ENCODE measurements at regions not wholly inside any gene's neighbourhood (a gene's known extent, or its start where the extent isn't known, plus 50 kb on each side); places are given as distances from the start of the nearest gene placed in this dataset.
A peak's percentile ranks its signal among the peaks of the same experiment; 100 is the strongest.
"Not testable (repeated sequence)": the region's sequence is repeated elsewhere in the genome, so short reads cannot be mapped to it uniquely, and the experiment has no call there.

DNA sequence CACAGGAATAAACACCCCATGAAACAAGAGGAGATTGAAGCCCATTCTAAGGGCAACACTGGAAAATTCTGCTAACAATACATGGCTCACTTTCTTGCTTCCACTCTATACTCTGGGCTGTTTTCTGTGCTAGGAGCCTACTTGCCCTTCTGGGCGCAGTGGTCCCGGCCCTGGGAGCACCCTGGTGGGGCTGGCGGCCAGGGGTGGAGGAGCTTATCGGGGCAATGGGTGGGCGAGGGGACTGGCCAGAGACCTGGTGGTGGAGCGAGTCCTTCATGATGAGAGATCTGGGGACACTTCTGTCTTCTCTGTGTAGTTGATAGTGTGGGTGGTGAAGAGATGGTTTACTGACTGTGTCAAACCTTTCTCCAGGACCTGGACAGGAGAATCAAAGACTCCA is 1128.5 kb downstream of the TBL1XR1 start:
- DNase-seq (ENCODE audit: low read depth): no peak

- DNase-seq (ENCODE audit: low read depth): no peak
Measured at GRCh38 chr3:176058856-176059255, 1138.4 kb downstream of the TBL1XR1 start.

DNA sequence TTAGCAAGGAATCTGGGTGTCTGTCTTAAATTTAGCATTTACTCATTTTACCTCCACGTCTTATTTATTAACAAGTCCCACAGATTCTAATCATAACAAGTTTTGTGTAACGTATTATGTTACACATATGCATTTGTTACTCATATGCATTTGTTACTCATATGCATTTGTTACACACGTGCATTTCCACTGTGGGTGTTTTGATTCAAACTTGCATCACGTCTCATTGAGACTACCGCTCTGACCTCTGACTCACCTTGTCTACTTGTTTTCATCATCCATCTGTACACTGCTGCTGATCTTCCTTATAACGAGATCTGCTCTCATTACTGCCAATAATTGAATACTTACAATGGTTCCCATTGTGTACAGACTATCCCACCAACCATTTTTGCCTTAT is 1141.4 kb downstream of the TBL1XR1 start:
- DNase-seq (ENCODE audit: low read depth): no peak

GRCh38 chr3:176051766-176052165 is 1145.5 kb downstream of the TBL1XR1 start:
- no peak for DNase-seq (ENCODE audit: low read depth)

- no peak for DNase-seq (ENCODE audit: low read depth)
Measured at GRCh38 chr3:176046703-176047102, 1150.6 kb downstream of the TBL1XR1 start.

- DNase-seq (ENCODE audit: low read depth): peak; percentile 16
Measured at GRCh38 chr3:176041812-176042211, 1155.5 kb downstream of the TBL1XR1 start.

DNA sequence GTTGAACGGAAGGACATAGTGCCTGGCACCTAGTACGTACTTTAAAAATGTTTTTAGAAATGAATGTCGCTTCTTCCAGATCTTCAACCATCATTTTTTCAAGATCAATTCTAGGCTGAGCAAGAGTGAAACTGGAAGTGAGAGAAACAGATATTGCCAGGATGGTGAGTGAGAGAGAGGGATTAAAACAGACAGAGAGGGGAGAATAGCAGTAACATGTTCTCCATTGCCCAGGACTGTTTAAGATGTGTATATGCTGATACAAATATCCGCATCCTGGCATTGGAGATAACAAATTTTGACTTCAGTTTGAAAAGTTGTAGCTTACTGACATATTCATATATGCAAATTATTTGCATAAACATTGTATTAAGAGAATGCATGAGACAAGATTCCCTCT is 1156.1 kb downstream of the TBL1XR1 start:
- no peak for DNase-seq (ENCODE audit: low read depth)

GRCh38 chr3:176037636-176038035 is 1159.6 kb downstream of the TBL1XR1 start:
- DNase-seq (ENCODE audit: low read depth): no peak

DNA sequence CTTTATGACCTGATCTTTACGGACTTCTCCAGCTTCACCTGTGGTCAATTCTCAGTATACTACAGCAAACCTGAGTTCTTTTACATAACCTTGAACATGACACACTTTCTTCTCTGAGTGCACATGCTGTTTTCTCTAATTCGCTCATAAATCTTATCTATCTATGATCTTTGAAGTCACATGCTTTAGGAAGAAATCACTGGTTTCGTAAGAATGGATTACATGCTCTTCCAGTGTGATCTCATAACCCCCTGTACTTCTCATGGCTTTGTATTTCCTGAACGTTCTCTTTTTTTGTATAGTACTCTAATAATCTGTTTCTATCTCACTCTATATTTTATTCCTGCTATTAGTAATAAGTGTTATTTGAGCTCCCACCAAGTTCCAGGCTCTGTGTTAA is 1165.2 kb downstream of the TBL1XR1 start:
- no peak for DNase-seq (ENCODE audit: low read depth)

- not testable (repeated sequence) for DNase-seq (ENCODE audit: low read depth)
Measured at GRCh38 chr3:176016203-176016602, 1157.1 kb downstream of the NAALADL2 start.

GRCh38 chr3:176015228-176015627 is 1156.1 kb downstream of the NAALADL2 start:
- DNase-seq (ENCODE audit: low read depth): not testable (repeated sequence)

DNA sequence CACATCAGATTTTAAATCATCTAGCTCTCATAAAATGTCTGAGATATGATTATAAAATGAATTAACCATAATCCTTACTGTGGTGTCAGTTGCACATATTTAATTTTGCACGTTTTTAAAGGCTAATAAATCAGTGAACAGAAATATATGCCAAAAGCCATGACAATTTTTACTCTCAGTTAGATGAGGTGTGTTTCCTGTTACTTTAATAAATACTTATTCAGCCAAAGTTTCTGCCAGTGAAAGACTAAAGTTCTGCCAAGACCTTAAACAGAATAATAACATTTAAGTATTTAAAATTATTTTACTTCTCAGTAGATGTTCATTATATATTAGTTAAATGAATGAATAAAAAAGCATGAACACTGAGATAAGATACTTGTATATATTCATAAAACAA is 1150.1 kb downstream of the NAALADL2 start:
- DNase-seq (ENCODE audit: low read depth): no peak

- no peak for DNase-seq (ENCODE audit: low read depth)
Measured at GRCh38 chr3:176005564-176005963, 1146.4 kb downstream of the NAALADL2 start.

DNA sequence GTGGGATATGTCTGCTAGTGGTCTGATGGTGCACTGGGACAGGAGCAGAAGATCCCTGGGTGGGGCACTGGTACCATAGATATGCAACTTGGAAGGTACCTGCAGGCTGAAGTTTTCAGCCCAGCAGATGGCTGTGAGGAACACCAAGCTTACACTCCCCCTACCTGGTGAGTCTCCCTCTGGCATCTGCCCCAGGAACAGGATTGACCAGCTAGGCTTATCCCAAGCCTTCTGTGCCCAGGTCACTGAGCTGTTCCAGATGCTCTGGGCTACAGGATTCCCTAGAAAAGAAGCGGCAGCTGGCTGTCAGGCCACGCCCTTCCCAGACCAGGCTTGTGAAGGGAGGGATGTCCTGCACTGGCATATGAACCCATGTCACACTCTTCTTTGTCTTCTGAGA is 1130.0 kb downstream of the NAALADL2 start:
- DNase-seq (ENCODE audit: low read depth): no peak

DNA sequence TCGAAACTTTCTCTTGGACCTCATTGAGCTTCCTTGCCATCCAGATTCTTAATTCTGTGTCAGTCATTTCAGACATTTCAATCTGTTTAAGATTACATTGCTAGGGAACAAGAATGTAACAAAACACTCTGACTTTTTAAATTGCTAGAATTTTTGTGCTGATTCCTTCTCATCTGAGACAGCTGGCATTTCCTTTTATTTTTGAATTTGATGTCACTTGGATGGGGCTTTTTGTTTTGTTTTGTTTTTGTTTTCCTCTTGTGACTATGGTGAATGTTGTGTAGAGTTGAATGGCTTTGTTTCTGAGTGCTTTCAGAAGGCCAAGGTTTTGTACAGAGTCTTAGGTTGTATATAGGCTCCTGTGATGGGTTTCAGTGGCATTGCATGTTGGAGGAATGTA is 1129.3 kb downstream of the NAALADL2 start:
- peak; percentile 67 for DNase-seq (ENCODE audit: low read depth)

DNA sequence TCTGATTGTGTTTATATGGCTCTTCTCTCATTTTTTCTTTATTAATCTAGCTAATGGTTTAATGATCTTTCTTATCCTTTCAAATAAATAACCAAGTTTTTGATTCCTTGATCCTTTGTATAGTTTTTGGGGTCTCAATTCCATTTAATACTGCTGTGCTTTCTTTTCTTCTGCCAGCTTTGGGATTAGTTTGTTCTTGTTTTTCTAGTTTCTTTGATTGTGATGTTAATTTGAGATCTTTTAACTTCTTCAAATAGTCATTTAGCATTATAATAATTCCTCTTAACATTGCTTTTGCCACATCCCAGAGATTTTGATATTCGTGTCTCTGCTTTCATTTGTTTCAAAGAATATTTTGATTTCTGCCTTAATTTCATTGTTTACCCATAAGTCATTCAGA is 1126.6 kb downstream of the NAALADL2 start:
- no peak for DNase-seq (ENCODE audit: low read depth)

DNA sequence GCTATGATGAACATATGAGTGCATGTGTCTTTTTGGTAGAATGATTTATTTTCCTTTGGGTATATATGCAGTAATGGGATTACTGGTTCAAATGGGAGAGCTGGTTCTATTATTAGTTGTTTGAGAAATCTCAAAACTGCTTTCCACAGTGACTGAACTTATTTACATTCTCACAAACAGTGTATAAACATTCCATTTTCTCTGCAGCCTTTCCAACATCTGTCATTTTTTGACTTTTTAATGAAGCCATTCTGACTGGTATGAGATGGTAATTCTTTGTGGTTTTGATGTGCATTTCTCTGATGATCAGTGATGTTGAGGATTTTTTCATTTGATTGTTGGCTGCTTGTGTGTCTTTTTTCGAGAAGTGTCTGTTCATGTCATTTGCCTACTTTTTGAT is 1124.2 kb downstream of the NAALADL2 start:
- peak; percentile 81 for DNase-seq (ENCODE audit: low read depth)

- DNase-seq (ENCODE audit: low read depth): no peak
Measured at GRCh38 chr3:175980486-175981090, 1121.5 kb downstream of the NAALADL2 start.

- no peak for DNase-seq (ENCODE audit: low read depth)
Measured at GRCh38 chr3:175977968-175978752, 1119.0 kb downstream of the NAALADL2 start.

DNA sequence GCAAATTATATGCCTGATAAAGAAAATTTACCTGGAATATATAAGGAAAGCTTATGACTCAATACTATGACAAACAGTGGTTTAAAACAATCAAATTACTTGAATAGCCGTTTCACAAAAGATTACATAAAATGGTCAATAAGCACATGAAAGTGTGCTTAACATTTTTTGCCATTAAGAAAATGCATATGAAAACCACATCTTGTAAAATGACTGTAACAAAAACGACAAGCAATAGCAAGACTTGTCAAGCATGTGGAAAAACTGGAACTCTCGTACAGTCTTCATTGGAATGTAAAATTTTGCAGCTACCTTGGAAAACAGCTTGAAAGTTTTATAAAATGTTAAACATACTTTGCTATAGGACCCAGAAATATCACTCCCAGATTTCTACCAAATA is 1110.3 kb downstream of the NAALADL2 start:
- DNase-seq (ENCODE audit: low read depth): no peak

DNA sequence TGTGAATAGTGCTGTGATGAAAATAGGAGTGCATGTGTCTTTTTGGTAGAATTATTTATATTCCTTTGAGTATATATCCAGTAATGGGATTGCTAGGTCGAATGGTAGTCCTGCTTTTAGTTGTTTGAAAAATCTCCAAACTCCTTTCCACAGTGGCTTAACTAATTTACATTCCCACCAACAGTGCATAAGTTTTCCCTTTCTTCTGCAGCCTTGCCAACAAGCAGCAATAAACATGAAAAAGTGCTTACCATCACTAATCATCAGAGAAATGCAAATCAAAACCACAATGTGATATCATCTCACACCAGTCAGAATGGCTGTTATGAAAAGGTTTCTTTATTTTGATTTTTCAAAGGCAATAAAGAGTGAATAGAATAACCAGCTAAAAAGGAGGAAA is 1105.9 kb downstream of the NAALADL2 start:
- no peak for DNase-seq (ENCODE audit: low read depth)

DNA sequence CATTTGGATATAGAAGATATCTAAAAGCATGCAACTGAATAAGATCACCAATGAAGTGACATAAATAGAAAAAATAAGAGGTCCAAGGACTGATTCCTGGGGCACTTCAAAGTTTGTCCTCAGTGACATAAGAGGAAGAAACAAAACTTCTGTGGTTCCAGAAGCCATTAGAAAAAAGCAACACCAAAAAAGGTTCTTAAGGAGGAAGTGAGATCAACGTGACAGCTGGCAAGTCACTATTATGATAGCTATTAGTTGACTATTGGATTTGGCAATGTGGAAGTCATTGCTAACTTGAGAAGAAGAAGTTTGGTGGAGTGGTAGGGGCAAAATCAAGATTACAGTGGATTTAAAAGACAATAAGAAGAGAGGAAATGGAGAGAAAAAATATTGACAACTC is 1098.3 kb downstream of the NAALADL2 start:
- no peak for DNase-seq (ENCODE audit: low read depth)

- DNase-seq (ENCODE audit: low read depth): no peak
Measured at GRCh38 chr3:175956964-175957363, 1097.8 kb downstream of the NAALADL2 start.

Measured in GM04503 (cell line).